ENCODE measurements at regions not wholly inside any gene's neighbourhood (a gene's known extent, or its start where the extent isn't known, plus 50 kb on each side); places are given as distances from the start of the nearest gene placed in this dataset.

- DNase-seq: no peak
Measured at GRCh38 chr22:48649466-48649865, 1178.2 kb downstream of the BRD1 start.

- DNase-seq: no peak
Measured at GRCh38 chr22:48649031-48649430, 1178.6 kb downstream of the BRD1 start.

DNA sequence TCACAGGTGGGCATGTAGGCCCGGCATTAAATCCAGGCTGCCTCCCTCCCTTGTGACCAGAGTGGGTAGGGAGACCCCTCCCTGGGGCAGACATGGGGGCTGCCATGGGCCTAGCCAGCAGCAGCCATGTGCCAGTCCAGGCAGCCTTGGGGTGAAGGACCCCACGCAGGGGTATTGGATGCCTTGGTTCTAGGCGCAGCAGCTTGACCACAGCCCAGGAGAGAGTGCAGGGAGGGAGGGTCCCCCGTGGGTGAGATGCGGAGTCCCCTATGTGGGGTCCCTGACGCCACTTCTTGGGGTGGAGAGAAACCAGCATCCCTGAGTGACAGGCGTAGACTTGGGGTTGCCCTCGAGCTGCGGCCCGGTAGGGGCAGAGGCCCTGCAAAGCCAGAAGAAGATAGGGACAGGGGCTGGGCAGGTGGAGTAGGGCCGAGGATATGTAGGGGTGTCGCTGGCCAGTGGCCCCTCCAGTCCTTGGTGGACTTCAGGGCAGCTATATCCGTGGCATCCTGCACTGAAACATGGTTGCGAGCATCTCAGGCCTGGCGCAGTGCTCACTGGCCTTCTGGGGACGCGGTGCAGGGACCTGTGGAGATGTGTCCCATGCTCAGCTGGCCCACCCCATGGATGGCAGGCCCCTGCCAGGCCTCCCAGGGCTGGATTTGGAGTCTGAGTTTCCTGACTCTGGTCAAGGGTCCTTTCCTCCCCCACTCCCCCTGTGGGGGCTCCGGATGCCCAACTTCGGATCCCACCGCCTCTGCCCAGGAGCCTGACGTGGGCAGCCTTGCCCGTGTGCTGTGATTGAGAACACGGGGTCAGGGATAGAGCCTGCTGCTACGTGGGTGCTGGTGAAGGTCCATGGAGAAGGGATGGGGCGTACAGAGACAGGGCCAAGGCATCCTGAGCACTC is 1179.8 kb downstream of the BRD1 start:
- no peak for DNase-seq

DNA sequence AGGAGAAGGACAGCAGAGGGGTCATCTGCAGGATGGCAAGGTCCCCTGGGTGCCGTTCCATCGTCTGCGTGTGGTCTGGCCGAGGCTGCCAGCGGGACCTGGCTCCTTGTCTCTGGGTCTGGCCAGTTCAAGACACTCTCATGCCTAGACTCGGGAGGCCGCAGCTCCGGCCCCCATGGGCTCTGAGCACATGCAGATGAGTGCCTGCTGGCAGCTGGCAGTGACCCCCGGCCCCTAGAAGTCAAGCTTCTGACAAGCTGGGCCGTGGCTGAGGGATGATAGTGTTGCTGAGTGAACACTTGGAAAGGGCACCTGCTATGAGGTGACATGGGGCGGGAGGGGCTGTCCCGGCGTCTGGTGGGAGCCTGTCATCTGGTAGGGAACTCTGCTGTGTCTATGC is 1180.6 kb downstream of the BRD1 start:
- no peak for DNase-seq

GRCh38 chr22:48646216-48646925 is 1181.3 kb downstream of the BRD1 start:
- no peak for DNase-seq

GRCh38 chr22:48645766-48646165 is 1181.9 kb downstream of the BRD1 start:
- no peak for DNase-seq

- no peak for DNase-seq
Measured at GRCh38 chr22:48644997-48645396, 1182.7 kb downstream of the BRD1 start.

- DNase-seq: peak in 1 of 56 donors; percentile 35
Measured at GRCh38 chr22:48644108-48644507, 1183.6 kb downstream of the BRD1 start.

- DNase-seq: no peak
Measured at GRCh38 chr22:48643066-48643731, 1184.5 kb downstream of the BRD1 start.

GRCh38 chr22:48642550-48642949 is 1185.1 kb downstream of the BRD1 start:
- DNase-seq: no peak

DNA sequence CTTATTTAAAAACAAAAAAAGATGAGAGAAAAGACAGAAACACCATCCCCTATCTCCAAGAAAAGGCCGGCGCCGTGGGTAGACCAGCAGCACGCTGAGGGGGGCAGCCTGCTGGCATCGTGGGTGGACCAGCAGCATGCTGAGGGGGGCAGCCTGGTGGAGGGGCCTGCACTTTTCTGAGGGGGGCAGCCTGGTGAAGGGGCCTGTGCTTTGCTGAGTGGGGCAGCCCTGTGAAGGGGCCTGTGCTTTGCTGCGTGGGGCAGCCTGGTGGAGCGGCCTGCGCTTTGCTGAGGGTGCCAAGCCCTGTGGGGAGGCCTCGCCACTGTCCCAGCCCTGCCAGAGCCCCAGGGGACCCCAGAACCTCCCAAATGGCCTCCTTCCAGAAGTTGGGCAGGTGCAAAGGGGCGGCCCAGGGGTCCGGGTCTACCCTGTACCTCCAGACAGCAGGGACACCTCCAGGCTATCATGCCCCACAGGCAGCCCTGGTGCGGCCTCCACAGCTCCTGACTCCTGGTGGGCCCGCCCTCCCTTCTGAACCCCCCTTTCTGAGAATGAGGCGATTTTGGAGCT is 1185.7 kb downstream of the BRD1 start:
- DNase-seq: no peak

DNA sequence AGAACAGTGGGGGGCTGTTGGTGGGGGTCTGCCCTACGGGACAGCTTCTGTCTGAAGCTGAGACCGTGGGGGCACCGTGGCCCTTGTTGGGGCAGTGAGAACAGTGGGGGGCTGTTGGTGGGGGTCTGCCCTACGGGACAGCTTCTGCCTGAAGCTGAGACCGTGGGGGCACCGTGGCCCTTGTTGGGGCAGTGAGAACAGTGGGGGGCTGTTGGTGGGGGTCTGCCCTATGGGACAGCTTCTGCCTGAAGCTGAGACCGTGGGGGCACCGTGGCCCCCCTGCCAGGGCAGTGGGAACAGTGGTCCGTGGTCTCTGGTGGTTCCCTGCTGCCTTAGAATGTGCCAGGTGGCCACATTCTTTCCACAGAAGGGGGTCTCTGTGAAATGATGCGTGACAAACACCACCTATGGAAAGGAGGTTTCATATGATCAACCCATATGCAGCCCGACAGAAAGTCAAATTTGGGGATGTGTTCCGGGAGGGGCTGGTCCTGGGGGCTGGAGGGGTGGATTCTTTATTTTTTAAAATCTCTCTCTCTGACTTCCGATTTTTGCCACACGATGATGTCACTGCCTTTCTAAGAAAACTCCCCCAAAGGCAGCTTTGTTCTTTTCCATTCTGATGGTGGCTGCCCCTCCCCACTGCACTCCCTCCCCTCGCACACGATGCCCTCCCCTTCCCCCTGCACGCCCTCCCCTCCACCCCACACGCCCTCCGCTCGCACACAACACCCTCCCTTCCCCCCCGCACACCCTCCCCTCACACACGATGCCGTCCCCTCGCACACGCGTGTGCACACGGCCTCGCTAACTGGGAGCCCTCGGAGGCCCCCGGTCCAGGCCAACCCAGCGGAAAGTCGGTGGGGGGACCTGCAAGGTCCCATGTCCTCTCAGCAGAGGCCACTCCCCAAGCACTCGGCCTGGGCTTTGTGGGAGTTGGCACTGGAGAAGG is 1186.5 kb downstream of the BRD1 start:
- DNase-seq: peak in 3 of 56 donors; percentile 6 to 49 (median 28)

GRCh38 chr22:48639896-48640748 is 1187.6 kb downstream of the BRD1 start:
- DNase-seq: no peak

- no peak for DNase-seq
Measured at GRCh38 chr22:48639021-48639795, 1188.5 kb downstream of the BRD1 start.

DNA sequence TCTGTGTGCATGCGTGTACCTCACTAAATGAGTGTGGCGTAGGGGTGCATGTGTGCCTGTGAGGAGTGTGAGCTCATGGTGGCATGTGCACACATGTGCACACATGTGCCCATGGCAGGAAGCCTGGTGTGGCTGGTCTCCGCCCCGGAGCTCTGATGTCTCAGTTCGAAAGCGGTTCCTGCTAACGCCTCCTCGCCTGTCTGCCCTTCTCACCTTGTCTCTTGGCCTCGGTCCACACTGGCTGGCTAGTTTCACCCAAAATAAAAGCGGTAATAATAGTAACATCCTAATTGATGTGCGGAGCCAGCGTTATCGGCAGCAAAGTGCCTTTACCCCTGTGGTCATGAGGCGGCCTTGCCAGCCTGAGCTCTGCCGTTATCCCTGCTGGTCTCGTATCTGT is 1190.4 kb downstream of the BRD1 start:
- DNase-seq: no peak

DNA sequence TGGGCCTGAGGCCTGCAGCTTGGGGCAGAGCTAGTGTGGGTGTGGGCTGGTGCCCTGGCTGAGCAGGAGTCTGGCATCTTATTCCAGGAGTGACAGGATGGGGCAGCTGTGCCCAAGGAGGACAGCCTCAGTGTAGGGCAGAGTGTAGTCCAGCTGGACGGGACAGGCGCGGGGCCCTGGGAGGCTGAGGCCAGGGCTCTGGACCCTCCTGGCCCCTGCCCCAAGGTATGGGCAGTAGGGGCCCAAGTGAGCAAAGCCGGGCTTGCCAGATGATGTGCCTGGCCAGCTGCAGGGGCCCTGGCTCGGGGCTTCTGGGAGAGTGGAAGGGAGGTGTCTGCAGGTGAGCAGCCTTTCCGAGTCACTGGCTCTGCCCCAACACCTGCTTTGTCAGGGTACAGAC is 1190.9 kb downstream of the BRD1 start:
- DNase-seq: no peak

- peak in 2 of 56 donors; percentile 23 to 27 for DNase-seq
Measured at GRCh38 chr22:48635816-48636215, 1191.9 kb downstream of the BRD1 start.

DNA sequence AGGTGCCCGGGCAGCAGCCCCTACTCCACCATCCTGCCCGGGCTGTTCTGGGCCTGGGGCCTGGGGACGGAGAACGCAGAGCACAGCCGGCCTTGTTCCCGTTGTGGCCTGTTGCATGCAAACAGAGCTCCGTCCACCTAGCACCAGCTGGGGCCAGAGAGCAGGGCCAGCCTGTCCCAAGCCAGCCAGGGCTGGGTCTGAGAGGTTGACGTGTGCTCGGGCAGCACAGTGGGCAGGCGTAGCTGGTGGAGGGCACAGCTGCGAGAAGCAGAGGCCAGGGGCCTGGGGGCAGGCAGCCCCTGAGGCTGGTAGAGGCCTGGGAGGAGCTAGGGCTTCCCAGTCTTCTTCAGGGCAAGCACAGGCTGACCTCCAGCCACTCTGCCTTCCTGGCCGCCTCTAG is 1192.6 kb downstream of the BRD1 start:
- peak in 2 of 56 donors; percentile 26 to 27 for DNase-seq

Measured in amygdala (tissue), 56 donors.